B cell (primary cell): ENCODE measurements at regions not wholly inside any gene's neighbourhood (a gene's known extent, or its start where the extent isn't known, plus 50 kb on each side); places are given as distances from the start of the nearest gene placed in this dataset.

Experiments
- CTCF ChIP-seq: fragments of 200-600 bp; IDR thresholded peaks from one replicate; pipeline ENCODE4 v1.8.0; 2022; ENCODE audit warnings: antibody characterized with exemption, mild to moderate bottlenecking
- EZH2 ChIP-seq: IDR thresholded peaks from 2 replicates; pipeline ENCODE4 v1.6.1; 2012; ENCODE audit warnings: borderline replicate concordance, low read depth, mild to moderate bottlenecking, moderate library complexity, low read length; ENCODE audit not compliant: insufficient read depth, poor library complexity, severe bottlenecking

- no peak for TF ChIP-seq CTCF
- TF ChIP-seq EZH2, result no peak
Observed at GRCh38 chr2:34892766-34893165, 1293.7 kb upstream of the FAM98A start.
